Sciatic nerve (tissue), 2 donors: ENCODE measurements at regions not wholly inside any gene's neighbourhood (a gene's known extent, or its start where the extent isn't known, plus 50 kb on each side); places are given as distances from the start of the nearest gene placed in this dataset.

ENCODE experiments used
- ATAC-seq: fragments of 200-7000 bp; cut with Tn5 transposase; one replicate; pipeline ENCODE4 v1.9.1; 2020; ENCODE audit warnings: mild to moderate bottlenecking, moderate library complexity
- DNase-seq: peaks from one replicate; pipeline ENCODE4 v3.0.0-alpha.2; 2020; ENCODE audit warnings: low spot score
- intact Hi-C: fragments of 100-400 bp; cut with DNase I; formaldehyde crosslinking; loops from one replicate; pipeline ENCODE4 v1.14.2; 2022
- donor health status: DM: no; HTN: no; CAD: no.
- donor health status: DM: no; HTN: no; CAD: no.

- intact Hi-C loops: no loop called here
- no peak for DNase-seq
Observed at GRCh38 chr4:41414412-41414779, 123.6 kb upstream of the LIMCH1 start.

GRCh38 chr4:41418444-41418843, 119.5 kb upstream of the LIMCH1 start:
- DNase-seq (no peak), ATAC-seq (peak; percentile 73)
- intact Hi-C loops: no loop called here

More at GRCh38 chr4:41414412-41414779, 123.6 kb upstream of the LIMCH1 start:
- no peak for ATAC-seq

GRCh38 chr4:41420541-41420940, 117.4 kb upstream of the LIMCH1 start:
- intact Hi-C loops: no loop called here
- ATAC-seq (no peak), DNase-seq (no peak)

GRCh38 chr4:41423117-41423516, 114.8 kb upstream of the LIMCH1 start:
- no peak for ATAC-seq

GRCh38 chr4:41424522-41424921, 113.4 kb upstream of the LIMCH1 start:
- intact Hi-C loops: no loop called here
- ATAC-seq: no peak

More at GRCh38 chr4:41423117-41423516, 114.8 kb upstream of the LIMCH1 start:
- intact Hi-C loops: no loop called here
- DNase-seq: no peak

GRCh38 chr4:41425650-41426049, 112.3 kb upstream of the LIMCH1 start:
- intact Hi-C loops: no loop called here
- DNase-seq (no peak), ATAC-seq (no peak)

More at GRCh38 chr4:41424522-41424921, 113.4 kb upstream of the LIMCH1 start:
- no peak for DNase-seq

GRCh38 chr4:41426539-41426938, 111.4 kb upstream of the LIMCH1 start:
- ATAC-seq: no peak
- intact Hi-C loops: no loop called here
- no peak for DNase-seq

- peak; percentile 33 for ATAC-seq
- DNase-seq: no peak
- intact Hi-C loops: no loop called here
Observed at GRCh38 chr4:41427306-41427882, 110.6 kb upstream of the LIMCH1 start.

- intact Hi-C loops: no loop called here
- ATAC-seq: no peak
- no peak for DNase-seq
Observed at GRCh38 chr4:41427931-41428600, 109.9 kb upstream of the LIMCH1 start.

- no peak for ATAC-seq
- intact Hi-C loops: no loop called here
- no peak for DNase-seq
Observed at GRCh38 chr4:41428601-41429279, 109.2 kb upstream of the LIMCH1 start.

- intact Hi-C loops: no loop called here
- DNase-seq: no peak
- no peak for ATAC-seq
Observed at GRCh38 chr4:41429280-41429669, 108.7 kb upstream of the LIMCH1 start.

- DNase-seq: no peak
- peak; percentile 62 for ATAC-seq
- intact Hi-C loops: no loop called here
Observed at GRCh38 chr4:41430792-41431191, 107.2 kb upstream of the LIMCH1 start.

- intact Hi-C loops: no loop called here
- DNase-seq: no peak
- no peak for ATAC-seq
Observed at GRCh38 chr4:41431276-41431675, 106.7 kb upstream of the LIMCH1 start.

- DNase-seq: no peak
- no peak for ATAC-seq
- intact Hi-C loops: no loop called here
Observed at GRCh38 chr4:41432219-41432618, 105.7 kb upstream of the LIMCH1 start.

GRCh38 chr4:41432881-41433280, 105.1 kb upstream of the LIMCH1 start:
- ATAC-seq: no peak
- DNase-seq: no peak
- intact Hi-C loops: no loop called here

GRCh38 chr4:41433361-41433760, 104.6 kb upstream of the LIMCH1 start:
- no peak for DNase-seq
- intact Hi-C loops: no loop called here

GRCh38 chr4:41435510-41435909, 102.4 kb upstream of the LIMCH1 start:
- intact Hi-C loops: no loop called here
- DNase-seq: no peak
- ATAC-seq: no peak

More at GRCh38 chr4:41433361-41433760, 104.6 kb upstream of the LIMCH1 start:
- no peak for ATAC-seq

- no peak for ATAC-seq
- no peak for DNase-seq
- intact Hi-C loops: no loop called here
Observed at GRCh38 chr4:41436419-41436818, 101.5 kb upstream of the LIMCH1 start.

- DNase-seq (no peak), ATAC-seq (no peak)
- intact Hi-C loops: no loop called here
Observed at GRCh38 chr4:41437111-41437536, 100.8 kb upstream of the LIMCH1 start.

GRCh38 chr4:41438931-41439297, 99.0 kb upstream of the LIMCH1 start:
- DNase-seq: no peak
- no peak for ATAC-seq
- intact Hi-C loops: no loop called here
